HL-60 (cell line): ENCODE measurements at regions not wholly inside any gene's neighbourhood (a gene's known extent, or its start where the extent isn't known, plus 50 kb on each side); places are given as distances from the start of the nearest gene placed in this dataset.

ENCODE experiments used
- DNase-seq, 2 experiments: peaks; one replicate each; pipeline ENCODE4 v3.0.0-alpha.2; 2010 to 2020; ENCODE audit warnings: low read depth in 1 of 2, low spot score in 1 of 2
- H3K27ac ChIP-seq: fragments of 250-450 bp; sonication (Bioruptor Pico); replicated peaks from 2 replicates; pipeline ENCODE4 v1.5.1; 2020; ENCODE audit warnings: mild to moderate bottlenecking, moderate library complexity
- H3K27me3 ChIP-seq: fragments of 250-450 bp; sonication (Bioruptor Pico); 2 replicates; pipeline ENCODE4 v1.5.1; 2021; ENCODE audit warnings: mild to moderate bottlenecking, moderate library complexity; ENCODE audit not compliant: insufficient read depth, poor library complexity, severe bottlenecking
- H3K4me3 ChIP-seq: replicated peaks from 2 replicates; pipeline ENCODE4 v1.5.1; 2011; ENCODE audit warnings: mild to moderate bottlenecking, control low read depth, low read length; ENCODE audit not compliant: insufficient read depth
- CTCF ChIP-seq: IDR thresholded peaks from one replicate; pipeline ENCODE4 v1.5.1; 2011; ENCODE audit warnings: low read length, control low read depth, inconsistent platforms; ENCODE audit not compliant: insufficient read depth
- GABPA ChIP-seq: IDR thresholded peaks from 2 replicates; pipeline ENCODE4 v1.6.1; 2012; ENCODE audit warnings: low read depth
- POLR2AphosphoS5 ChIP-seq: IDR thresholded peaks from 2 replicates; pipeline ENCODE4 v1.6.1; 2012; ENCODE audit warnings: low read depth
- REST ChIP-seq: IDR thresholded peaks from 2 replicates; pipeline ENCODE4 v1.6.1; 2012; ENCODE audit warnings: low read depth; ENCODE audit not compliant: insufficient replicate concordance
- SPI1 ChIP-seq: IDR thresholded peaks from 2 replicates; pipeline ENCODE4 v1.6.1; 2012; ENCODE audit warnings: low read depth, mild to moderate bottlenecking, borderline replicate concordance

GRCh38 chr4:82099928-82100579 lies 273.7 kb downstream of the HNRNPD start:
- DNase-seq = no peak
- no peaks in the 10 kb centered on the region for H3K27me3 ChIP-seq
- TF ChIP-seq REST (no peak), POLR2AphosphoS5 (no peak), CTCF (no peak), GABPA (no peak), SPI1 (no peak)
- H3K27ac ChIP-seq = no peak overlapping the region
- no peak overlapping the region for H3K4me3 ChIP-seq

GRCh38 chr4:82097504-82097903 lies 276.3 kb downstream of the HNRNPD start:
- TF ChIP-seq REST = no peak
- no peak for TF ChIP-seq CTCF
- TF ChIP-seq SPI1 = no peak
- no peak for TF ChIP-seq POLR2AphosphoS5
- TF ChIP-seq GABPA = no peak
- no peaks in the 10 kb centered on the region for H3K27me3 ChIP-seq
- DNase-seq = no peak

GRCh38 chr4:82090717-82091116 lies 283.1 kb downstream of the HNRNPD start:
- TF ChIP-seq SPI1 (no peak), REST (no peak), CTCF (no peak), POLR2AphosphoS5 (no peak), GABPA (no peak)
- Histone ChIP-seq H3K4me3 (no peak overlapping the region), H3K27ac (no peak overlapping the region), H3K27me3 (no peaks in the 10 kb centered on the region)
- DNase-seq = no peak

More at GRCh38 chr4:82097504-82097903, 276.3 kb downstream of the HNRNPD start:
- Histone ChIP-seq H3K4me3 (no peak overlapping the region), H3K27ac (no peak overlapping the region)
